ENCODE measurements at regions not wholly inside any gene's neighbourhood (a gene's known extent, or its start where the extent isn't known, plus 50 kb on each side); places are given as distances from the start of the nearest gene placed in this dataset.

- ChIA-PET POLR2A (no interaction called here), CTCF (interaction anchor here (0.6 to 1.6 kb wide), 2 partner anchors 8 to 62 kb away, joined by 3 read pairs; no protein-coding TSS in a partner anchor), RAD21 (ENCODE audit: unreplicated experiment) (no interaction called here), SMC1A (ENCODE audit: uncharacterized antibody, unreplicated experiment) (interaction anchor here (1.0 to 1.4 kb wide), 2 partner anchors 30 to 36 kb away, joined by 3 to 4 read pairs; no protein-coding TSS in a partner anchor)
- 66% methylated on average over 6 of the region's 6 CpGs for WGBS (ENCODE audit: insufficient coverage, insufficient replicate concordance, low lambda C conversion rate, missing lambda C conversion rate)
- H3K27ac ChIP-seq (ENCODE audit: control insufficient read depth, insufficient read depth) = no peak overlapping the region
- H4K20me1 ChIP-seq (ENCODE audit: control insufficient read depth, insufficient read depth) = no peaks in the 10 kb centered on the region
- in situ Hi-C loops (cut with MboI) (no loop called here), intact Hi-C loops (cut with micrococcal nuclease; ENCODE audit: unreplicated experiment) (loop anchor here (2.0 kb wide), 1 partner anchor 65 kb away; no protein-coding TSS in a partner anchor)
- no peak for TF ChIP-seq E4F1 (IDR thresholded peaks at IDR 0.05; ENCODE audit: borderline replicate concordance, partially characterized antibody)
- TF ChIP-seq ZNF274 (IDR thresholded peaks at IDR 0.05; ENCODE audit: insufficient read depth, insufficient read length) = no peak
- TF ChIP-seq SMC3 (IDR thresholded peaks at IDR 0.05; ENCODE audit: borderline replicate concordance, low read length) = no peak
- no peak for TF ChIP-seq JUNB (IDR thresholded peaks at IDR 0.05)
- TF ChIP-seq HDAC2 (IDR thresholded peaks at IDR 0.05) = no peak
- TF ChIP-seq SREBF2 (IDR thresholded peaks at IDR 0.05; ENCODE audit: low read length) = no peak
- TF ChIP-seq ATF7 (IDR thresholded peaks at IDR 0.05; ENCODE audit: low read depth) = no peak
- TF ChIP-seq GATAD2B (conservative IDR thresholded peaks at IDR 0.05; ENCODE audit: low read depth) = no peak
- TF ChIP-seq ZZZ3 (IDR thresholded peaks at IDR 0.05; ENCODE audit: control insufficient read depth, insufficient read length, low read depth) = no peak
- TF ChIP-seq EED (IDR thresholded peaks at IDR 0.05; ENCODE audit: low read depth) = no peak
- no peak for TF ChIP-seq NR2C2 (IDR thresholded peaks at IDR 0.05; ENCODE audit: borderline replicate concordance, control insufficient read depth, insufficient read length, low read depth)
- TF ChIP-seq HDAC6 (IDR thresholded peaks at IDR 0.05; ENCODE audit: unreplicated experiment) = no peak
- no peak for TF ChIP-seq MYB (IDR thresholded peaks at IDR 0.05; ENCODE audit: borderline replicate concordance, low read depth, low read length)
- no peak for TF ChIP-seq BHLHE40 (IDR thresholded peaks at IDR 0.05; ENCODE audit: borderline replicate concordance in 1 of 2, low read depth in 2 of 2, low read length in 1 of 2)
- no peak for TF ChIP-seq BRCA1 (IDR thresholded peaks at IDR 0.05; ENCODE audit: low read depth, low read length)
- no peak for TF ChIP-seq ESRRA (IDR thresholded peaks at IDR 0.05; ENCODE audit: low read length)
- TF ChIP-seq KDM1A (IDR thresholded peaks at IDR 0.05; ENCODE audit: borderline replicate concordance) = no peak
- TF ChIP-seq, protein P1, sequence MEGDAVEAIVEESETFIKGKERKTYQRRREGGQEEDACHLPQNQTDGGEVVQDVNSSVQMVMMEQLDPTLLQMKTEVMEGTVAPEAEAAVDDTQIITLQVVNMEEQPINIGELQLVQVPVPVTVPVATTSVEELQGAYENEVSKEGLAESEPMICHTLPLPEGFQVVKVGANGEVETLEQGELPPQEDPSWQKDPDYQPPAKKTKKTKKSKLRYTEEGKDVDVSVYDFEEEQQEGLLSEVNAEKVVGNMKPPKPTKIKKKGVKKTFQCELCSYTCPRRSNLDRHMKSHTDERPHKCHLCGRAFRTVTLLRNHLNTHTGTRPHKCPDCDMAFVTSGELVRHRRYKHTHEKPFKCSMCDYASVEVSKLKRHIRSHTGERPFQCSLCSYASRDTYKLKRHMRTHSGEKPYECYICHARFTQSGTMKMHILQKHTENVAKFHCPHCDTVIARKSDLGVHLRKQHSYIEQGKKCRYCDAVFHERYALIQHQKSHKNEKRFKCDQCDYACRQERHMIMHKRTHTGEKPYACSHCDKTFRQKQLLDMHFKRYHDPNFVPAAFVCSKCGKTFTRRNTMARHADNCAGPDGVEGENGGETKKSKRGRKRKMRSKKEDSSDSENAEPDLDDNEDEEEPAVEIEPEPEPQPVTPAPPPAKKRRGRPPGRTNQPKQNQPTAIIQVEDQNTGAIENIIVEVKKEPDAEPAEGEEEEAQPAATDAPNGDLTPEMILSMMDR (IDR thresholded peaks at IDR 0.05 in 2 of 3, conservative IDR thresholded peaks at IDR 0.05 in 1 of 3; ENCODE audit: control insufficient read depth in 2 of 3, extremely low read depth in 1 of 3, insufficient read depth in 1 of 3, low read depth in 3 of 3, low read length in 3 of 3) = no peak
- H3K9ac ChIP-seq (ENCODE audit: control insufficient read depth, insufficient read depth, low read length) = no peak overlapping the region
- H3K4me3 ChIP-seq = no peak overlapping the region
- no peak overlapping the region for H2AFZ ChIP-seq (ENCODE audit: control insufficient read depth, low read depth, low read length)
- no peak overlapping the region for H3K4me2 ChIP-seq (ENCODE audit: control insufficient read depth, insufficient read depth)
- BruUV-seq (replicated peaks) = no TSS peak
- DNase-seq (ENCODE audit: low read depth, low spot score) = no peak
- no peaks in the 10 kb centered on the region for H3K27me3 ChIP-seq (replicated peaks in 1 of 2; ENCODE audit: control insufficient read depth in 2 of 2, insufficient read depth in 2 of 2, low read length in 1 of 2)
- no peaks in the 10 kb centered on the region for H3K36me3 ChIP-seq (ENCODE audit: control insufficient read depth in 2 of 2, insufficient read depth in 2 of 2, low read length in 1 of 2)
- 0 out of 2 replicates have a peak, but pooled peaks cover 4% of the 10 kb centered on the region for H3K4me1 ChIP-seq (ENCODE audit: control insufficient read depth, insufficient read depth, low read length)
- H3K9me3 ChIP-seq (replicated peaks; ENCODE audit: control insufficient read depth, insufficient read depth, low read length) = no peaks in the 10 kb centered on the region
- no peaks in the 10 kb centered on the region for H3K79me2 ChIP-seq (ENCODE audit: control insufficient read depth, insufficient read depth, low read length)
- ATAC-seq = peak; percentile 17; the same call in 1 of the 3 replicates
- no peak for FAIRE-seq
Measured at GRCh38 chr18:45167631-45168280, 447.5 kb upstream of the SLC14A2 start.

Measured in GM12878 (cell line).